GM18502 (cell line): ENCODE measurements at regions not wholly inside any gene's neighbourhood (a gene's known extent, or its start where the extent isn't known, plus 50 kb on each side); places are given as distances from the start of the nearest gene placed in this dataset.

Experiments used
- ATAC-seq: cut with Tn5 transposase; IDR thresholded peaks from one replicate; pipeline ENCODE4 v1.9.1; 2021; ENCODE audit warnings: mild to moderate bottlenecking; ENCODE audit not compliant: unreplicated experiment, poor library complexity

DNA sequence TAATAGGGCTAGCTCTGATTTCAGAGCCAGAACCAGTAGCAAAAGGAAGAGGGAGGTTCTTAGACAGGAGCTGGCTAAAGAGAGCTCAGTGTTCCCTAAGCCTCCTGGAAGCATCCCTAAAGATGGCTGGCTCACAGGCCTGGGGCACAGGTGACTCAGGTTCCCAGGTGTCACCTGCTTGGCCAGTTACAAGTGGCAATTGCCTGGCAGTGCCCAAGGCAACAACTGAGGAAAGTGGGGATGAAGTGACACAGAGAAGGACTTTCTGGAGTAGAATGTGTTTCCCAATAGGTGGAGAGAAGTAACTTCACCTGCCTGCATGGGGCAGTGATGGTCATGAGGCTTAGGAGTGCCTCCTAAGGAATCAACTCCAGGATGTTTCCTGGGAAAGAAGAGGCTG, 66.5 kb upstream of the EEPD1 start:
- no peak for ATAC-seq

DNA sequence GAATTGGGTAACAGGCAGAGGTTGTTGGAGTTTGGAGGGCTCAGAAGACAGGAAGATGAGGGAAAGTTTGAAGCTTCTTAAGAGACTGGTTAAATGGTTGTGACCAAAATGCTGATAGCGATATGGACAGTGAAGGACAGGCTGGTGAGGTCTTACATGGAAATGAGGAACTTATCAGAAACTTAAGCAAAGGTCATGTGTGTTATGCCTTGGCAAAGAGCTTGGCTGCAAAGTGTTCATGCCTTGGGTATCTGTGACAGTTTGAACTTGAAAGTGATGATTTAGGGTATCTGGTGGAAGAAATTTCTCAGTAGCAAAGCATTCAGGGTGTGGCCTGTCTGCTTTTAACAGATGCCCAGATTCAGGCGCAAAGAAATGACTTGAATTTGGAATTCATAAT, 64.5 kb upstream of the EEPD1 start:
- ATAC-seq = no peak

DNA sequence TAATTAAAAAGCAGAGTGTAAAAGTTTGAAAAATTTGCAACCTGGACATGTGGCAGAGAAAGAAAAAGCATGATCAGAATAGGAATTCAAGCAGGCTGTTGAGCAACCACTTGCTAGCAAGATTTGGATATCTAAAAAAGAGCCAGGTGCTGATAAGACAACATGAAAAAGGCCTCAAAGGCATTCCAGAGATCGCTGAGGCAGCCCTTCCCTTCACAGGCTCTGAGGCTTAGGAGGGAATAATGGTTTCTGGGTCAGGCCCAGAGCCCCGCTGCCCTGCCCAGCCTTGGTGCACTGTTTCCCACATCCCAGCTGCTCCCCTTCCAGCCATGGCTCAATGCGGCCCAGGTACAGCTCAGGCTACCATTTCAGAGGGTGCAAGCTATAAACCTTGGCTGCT, 64.1 kb upstream of the EEPD1 start:
- ATAC-seq = no peak

DNA sequence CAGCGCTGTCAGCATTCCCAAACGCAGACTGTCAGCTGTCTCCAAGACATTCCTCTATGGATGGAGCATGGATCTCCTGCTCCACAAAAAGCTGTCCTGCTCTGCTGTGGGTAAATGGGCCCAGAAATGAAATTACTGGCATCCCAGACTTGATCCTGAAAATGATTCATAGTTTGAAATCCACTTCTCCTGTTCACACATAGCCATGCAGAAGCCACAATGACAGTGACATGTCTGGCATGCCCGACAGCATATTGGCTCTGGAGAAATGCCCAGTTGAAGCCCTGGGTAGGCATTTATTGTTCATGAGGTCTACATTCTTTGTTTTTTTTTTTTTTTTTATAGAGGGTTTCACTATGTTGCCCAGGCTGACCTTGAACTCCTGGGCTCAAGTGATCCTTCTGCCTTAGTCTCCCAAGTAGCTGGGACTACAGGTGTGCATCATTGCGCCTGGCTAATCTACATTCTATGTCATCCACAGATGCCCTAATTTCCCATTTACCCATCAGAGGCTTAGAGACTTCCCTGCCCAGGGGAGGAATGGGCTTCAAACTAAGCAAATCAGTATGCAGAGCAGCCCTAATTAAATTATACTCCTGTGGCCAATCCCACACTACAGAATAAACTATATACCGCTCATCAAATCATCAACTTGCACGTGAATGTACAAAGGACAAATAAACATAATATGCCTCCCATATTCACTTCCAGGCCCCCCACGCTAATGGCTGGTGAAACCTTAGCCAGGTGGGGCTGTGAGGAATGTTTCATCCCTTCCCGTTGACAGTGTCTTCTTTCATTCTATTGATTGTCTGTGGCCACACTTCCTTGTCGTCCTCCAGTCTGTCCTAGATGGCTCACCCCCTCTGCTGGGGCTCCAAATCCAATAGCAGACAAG, 61.8 kb upstream of the EEPD1 start:
- no peak for ATAC-seq

DNA sequence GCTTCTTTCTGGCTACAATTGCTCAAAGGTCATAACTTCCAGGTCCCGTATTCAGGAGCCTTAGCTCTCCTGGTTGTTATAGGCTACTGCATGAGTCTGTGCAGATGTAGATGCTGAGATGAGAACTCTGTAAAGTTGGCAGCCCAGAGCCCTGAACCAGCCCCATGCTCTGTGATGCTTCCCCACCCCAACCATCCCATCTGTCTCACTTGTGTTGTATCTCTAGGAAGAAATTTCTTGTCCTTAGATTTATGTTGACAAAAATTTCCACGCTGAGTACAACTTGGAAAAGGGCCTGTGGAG, 61.2 kb upstream of the EEPD1 start:
- ATAC-seq = no peak

DNA sequence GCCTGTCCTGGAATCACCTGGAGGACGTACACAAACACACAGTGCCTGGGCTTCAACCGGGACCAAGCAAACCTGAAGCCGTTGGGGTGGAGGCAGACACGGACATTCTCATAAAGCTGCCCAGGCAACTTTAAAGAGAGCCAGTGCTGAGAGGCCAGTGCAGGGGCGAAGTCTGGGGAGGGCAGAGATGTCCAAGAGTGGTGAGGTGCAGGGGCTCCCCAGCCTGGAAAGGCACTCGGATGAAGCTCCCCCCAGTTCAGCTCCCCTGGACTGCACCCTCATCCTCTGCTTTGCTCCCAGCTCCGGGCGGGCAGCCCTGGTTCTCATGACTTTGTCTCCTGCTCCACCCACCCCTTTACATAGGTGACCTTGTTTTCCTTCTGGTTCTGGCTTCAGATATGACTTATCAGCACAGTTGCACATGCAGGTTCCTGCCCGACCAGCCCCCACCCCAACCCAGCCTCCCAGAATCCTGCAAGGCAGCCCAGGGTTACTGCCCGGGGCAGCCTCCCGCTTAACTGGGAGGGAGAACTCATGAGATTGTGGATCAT, 60.8 kb upstream of the EEPD1 start:
- no peak for ATAC-seq

DNA sequence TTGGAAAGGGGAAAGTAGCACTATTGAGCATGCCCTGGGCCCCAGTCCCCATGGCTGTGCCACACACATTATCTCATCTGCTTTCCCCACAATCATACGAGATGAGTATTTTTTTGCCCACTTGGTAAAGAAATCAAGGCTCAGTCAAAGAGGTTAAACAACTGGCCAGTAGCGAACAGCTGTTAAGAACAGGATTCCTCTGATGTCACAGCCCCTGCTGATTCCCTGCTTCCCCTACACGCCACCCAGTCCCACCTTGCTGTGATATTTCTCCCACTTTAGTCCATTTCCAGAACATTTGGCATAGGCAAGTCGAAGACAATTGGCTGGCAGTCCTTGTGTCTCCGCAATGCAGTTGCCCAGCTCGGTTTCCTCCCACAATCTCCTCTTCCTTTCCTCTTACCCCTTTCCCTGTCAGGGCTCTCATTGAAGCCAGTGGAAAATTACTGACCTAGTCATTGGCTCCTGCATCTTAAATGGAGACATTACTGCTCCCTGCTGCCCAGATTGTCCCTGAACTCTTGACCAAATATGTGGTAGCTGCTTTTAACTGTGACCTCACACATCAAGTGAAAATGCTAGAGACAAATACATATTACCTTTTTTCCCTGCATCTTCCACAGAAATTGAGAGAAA, 56.5 kb upstream of the EEPD1 start:
- ATAC-seq = no peak

DNA sequence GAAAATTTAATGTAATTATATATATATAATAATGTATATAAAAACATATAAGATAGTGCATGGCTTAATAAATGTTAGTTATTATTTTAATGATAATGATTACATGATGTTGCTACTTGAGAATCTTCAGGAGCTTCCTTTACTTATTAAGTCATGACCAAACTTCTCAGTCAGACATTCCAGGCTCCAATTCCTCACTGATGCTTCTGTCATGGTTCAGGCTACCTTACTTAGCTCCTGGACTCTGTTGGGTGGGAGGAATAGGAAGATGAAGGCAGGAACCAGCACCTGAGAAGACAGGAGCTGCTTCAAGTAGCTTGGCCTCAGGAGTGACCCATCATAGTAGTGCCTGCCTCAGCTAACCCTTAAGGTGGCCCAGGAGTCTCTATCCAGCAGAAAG, 55.0 kb upstream of the EEPD1 start:
- no peak for ATAC-seq

DNA sequence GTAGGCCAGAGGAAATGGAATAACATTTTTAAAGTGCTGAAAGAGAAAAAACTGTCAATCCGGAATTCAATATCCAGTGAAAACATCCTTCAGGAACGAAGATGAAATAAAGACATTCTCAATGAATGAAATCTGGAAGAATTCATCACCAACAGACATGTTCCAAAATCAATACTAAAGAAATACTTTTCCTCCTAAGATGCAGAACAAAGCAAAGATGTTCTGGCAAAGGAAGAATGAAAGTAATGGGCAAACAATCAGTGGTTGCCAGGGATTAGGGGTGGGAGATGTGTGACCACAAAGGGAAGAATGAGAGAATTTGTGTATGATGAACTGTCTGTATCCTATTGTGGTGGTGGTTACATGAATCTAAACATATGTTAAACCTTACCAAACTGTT, 52.8 kb upstream of the EEPD1 start:
- ATAC-seq = no peak

DNA sequence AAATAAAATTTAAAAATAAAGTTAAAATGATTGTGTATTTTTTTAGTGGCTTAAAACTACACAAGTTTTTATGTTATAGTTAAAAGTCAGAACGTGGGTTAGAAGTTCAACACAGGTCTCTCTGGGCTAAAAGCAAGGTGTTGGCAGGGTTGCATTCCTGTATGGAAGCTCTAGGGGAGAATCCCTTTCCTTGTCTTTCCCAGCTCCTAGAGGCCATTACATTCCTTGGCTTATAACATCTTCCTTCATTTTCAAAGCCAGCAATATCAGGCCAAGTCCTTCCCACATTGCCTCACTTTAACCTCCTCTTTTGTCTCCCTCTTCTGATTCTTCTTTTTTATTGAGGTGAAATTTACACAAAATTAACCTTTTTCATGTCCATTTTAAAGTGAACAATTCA, 52.4 kb upstream of the EEPD1 start:
- ATAC-seq = no peak
